ENCODE measurements at regions not wholly inside any gene's neighbourhood (a gene's known extent, or its start where the extent isn't known, plus 50 kb on each side); places are given as distances from the start of the nearest gene placed in this dataset.
"Not testable (repeated sequence)": the region's sequence is repeated elsewhere in the genome, so short reads cannot be mapped to it uniquely, and the experiment has no call there.

- DNase-seq, result no peak
Measured at GRCh38 chr12:127594351-127594970, 672.5 kb upstream of the TMEM132C start.

DNA sequence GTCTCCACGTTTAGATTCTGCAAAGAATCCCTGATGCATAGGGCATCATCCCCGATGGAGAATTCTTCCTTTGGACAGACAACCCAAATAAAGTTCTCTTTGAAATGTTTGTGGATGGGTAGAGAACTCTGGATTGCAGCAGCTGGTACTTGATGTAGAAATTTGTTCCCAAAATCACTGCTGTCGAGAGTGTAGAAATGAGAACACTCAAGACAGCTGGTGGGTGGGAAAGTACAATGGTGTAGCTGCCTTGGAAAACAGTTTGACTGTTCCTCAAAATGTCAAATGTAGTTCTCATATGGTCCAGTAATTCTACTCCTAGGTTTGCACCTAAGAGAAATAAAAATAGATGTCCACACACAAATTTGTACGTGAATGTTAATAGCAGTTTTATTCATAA is 671.5 kb upstream of the TMEM132C start:
- no peak for DNase-seq

GRCh38 chr12:127596891-127597290 is 670.1 kb upstream of the TMEM132C start:
- no peak for DNase-seq

GRCh38 chr12:127599436-127599835 is 667.5 kb upstream of the TMEM132C start:
- DNase-seq, result no peak

- no peak for DNase-seq
Measured at GRCh38 chr12:127600211-127600610, 666.8 kb upstream of the TMEM132C start.

- no peak for DNase-seq
Measured at GRCh38 chr12:127606476-127607015, 660.4 kb upstream of the TMEM132C start.

DNA sequence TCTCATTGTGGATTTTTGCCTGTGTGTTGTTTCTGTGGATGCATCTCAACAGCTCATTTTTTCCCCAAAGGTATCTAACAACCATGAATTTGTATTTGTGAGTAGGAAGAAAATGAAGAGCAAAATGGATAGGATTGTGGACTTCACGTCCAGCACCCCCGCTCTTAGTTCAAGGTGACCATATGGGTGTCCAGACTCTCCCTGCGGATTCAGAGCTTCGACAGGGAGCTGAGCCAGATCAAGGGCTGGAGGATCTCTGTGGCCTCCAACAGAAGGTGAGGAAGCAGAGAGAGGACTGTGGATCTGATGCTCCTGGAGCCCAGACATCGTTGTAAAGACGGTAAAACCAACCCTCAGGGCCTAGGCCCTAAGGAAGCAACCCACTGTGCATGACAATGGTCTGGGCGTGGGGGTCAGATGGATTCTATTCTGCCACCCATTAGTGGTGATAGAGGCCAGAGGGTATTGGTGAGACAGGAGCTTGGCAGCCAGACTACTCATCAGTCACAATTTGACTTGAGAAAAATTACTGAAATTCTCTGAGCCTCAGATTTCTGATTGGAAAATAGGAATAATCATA is 659.7 kb upstream of the TMEM132C start:
- no peak for DNase-seq

DNA sequence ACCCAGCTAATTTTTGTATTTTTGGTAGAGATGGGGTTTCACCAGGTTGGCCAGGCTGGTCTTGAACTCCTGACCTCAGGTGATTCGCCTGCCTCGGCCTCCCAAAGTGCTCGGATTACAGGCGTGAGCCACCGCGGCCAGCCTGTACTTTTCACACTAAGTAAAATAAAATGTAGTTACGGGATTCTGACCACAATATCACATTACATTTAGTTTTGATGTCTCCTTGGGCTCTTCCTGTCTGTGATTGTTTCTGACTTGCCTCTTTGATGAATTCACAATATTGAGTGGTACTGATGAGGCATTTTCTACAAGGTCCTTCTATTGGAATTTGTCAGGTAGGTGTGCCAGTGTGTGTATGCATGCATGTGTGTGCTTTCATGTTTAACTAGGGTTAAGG is 658.6 kb upstream of the TMEM132C start:
- not testable (repeated sequence) for DNase-seq

- DNase-seq, result no peak
Measured at GRCh38 chr12:127613056-127613455, 653.9 kb upstream of the TMEM132C start.

GRCh38 chr12:127619869-127620734 is 646.9 kb upstream of the TMEM132C start:
- no peak for DNase-seq

- DNase-seq, result no peak
Measured at GRCh38 chr12:127620735-127621355, 646.1 kb upstream of the TMEM132C start.

- DNase-seq, result no peak
Measured at GRCh38 chr12:127621366-127621765, 645.6 kb upstream of the TMEM132C start.

DNA sequence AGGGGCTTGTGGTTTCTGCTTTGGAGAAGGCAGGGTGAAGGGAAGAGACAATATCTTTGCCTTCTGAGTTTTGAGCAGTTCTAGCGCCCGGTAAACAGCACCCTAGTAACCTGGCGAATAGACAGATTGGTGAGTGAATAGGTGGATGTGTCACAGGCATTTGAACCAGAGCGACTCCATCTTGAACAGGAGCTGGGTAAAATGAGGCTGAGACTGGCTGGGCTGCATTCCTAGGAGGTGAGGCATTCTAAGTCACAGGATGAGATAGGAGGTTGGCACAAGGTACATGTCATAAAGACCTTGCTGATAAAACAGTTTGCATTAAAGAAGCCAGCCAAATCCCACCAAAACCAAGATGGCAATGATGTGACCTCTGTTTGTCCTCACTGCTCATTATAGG is 643.6 kb upstream of the TMEM132C start:
- DNase-seq, result no peak

- no peak for DNase-seq
Measured at GRCh38 chr12:127625176-127625771, 641.7 kb upstream of the TMEM132C start.

DNA sequence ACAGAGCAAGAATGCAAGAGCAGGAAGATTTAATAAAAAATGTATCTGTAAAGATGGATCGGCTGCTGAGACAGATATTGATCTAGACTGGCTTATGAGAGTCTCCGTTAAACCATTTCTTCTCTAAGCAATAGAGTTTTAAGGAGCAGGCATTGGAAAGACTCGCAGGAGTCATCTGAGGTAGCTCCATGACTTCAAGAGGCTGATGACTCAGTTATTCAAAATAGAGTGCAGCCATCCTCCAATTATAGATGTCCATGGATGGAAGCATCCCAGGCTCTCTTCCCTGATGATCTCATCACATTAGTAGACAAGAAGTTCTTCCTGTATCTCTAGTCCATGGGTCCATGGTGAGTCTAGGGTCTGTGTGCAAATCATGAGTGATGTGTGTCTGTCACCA is 638.3 kb upstream of the TMEM132C start:
- peak; percentile 38 for DNase-seq

DNA sequence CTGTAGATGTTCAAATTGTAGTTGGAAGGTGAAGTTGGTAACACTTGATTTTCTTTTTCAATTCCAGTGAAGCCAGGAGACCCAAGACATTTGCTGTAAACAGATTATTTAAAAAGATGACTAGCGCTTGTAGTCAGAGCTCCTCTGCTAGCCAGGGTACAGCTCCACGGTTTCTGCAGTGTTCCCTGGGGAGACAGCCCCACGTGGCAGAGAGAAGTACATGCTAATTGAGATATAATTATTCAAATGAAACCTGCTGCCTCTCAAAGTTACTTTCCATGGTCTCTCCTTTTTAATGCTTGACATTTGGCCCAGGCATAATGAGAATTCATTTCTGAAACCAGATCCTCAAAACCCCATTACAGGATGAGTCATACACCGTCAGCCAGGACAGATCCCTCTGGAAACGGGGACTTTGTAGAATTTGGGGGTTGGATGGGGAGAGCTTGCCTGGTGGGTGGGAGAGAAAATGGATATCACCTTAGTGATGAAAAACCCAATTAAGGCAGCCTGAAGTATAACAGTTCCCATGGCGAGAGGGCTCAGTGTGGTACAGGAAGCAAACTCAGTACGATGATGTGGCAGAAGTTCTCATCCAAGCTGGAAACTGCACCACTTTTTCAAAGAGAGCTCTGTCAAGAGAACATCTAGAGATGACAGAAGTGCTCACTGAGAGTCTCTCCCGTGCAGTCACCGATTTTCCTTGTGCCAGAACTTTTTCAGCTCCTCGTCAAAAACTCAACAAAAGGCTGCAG is 637.7 kb upstream of the TMEM132C start:
- no peak for DNase-seq

DNA sequence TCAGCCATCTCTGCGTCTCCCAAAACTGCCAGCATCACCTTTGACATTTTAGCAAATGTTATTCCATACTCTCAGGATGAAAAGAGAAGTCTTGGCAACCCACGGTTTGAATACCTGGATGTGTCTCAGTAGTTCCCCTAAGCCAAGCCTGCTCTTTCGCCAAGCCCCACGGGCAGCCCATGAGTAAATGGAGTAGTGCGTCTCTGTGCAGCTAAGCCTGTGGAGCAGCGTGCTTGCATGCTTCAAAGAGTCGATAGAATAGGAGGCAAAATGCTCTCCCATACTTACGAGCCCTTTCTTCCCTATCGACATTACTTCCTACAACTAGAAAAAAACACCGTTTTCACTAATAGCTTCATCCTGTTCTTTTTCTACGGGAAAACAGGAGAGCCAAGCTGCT is 634.5 kb upstream of the TMEM132C start:
- no peak for DNase-seq

GRCh38 chr12:127635838-127636237 is 631.1 kb upstream of the TMEM132C start:
- no peak for DNase-seq

DNA sequence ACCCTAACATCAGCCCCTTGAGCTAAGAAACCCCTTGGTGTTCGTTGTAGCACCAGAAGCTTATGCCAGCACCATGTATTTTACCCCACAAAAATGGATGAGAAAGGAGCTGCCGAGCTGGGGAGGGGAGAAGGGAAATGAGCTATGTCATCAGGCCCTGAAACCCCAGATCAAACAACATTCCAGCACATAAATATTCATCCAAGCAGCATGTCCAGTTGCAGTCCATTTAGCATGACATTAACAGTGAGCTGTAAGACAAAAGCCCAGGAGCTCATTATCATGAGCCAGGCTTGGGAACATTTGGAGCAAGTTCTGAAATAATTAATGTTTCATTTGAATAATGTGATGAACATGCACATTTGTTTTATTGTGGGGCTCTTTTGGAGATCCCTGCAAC is 630.1 kb upstream of the TMEM132C start:
- DNase-seq, result no peak

- DNase-seq, result no peak
Measured at GRCh38 chr12:127640181-127640886, 626.6 kb upstream of the TMEM132C start.

DNA sequence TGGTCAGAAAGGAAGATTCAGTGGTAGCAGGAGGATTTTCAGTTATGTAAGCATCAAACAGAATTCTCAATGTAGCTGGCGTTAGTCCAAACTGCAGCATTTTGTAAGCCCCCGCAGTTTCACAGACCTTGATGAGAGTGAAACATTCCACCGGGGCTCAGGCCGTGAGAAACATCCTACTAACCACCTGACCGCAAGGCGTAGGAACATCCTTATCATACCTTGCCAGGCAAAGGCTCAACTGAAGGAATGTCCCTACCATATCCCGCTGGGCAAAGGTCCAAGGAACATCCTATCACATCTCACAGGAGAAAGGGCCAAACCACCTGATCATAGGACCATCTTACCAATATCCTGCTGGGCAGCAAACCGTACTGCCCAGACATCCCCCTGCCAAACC is 624.8 kb upstream of the TMEM132C start:
- DNase-seq, result no peak

GRCh38 chr12:127648321-127648720 is 618.6 kb upstream of the TMEM132C start:
- DNase-seq, result no peak

All from amniotic stem cell (primary cell).